GM20000 (cell line): ENCODE measurements at regions not wholly inside any gene's neighbourhood (a gene's known extent, or its start where the extent isn't known, plus 50 kb on each side); places are given as distances from the start of the nearest gene placed in this dataset.

Experiments
- DNase-seq: peaks from one replicate; pipeline ENCODE4 v3.0.0; 2012; ENCODE audit warnings: low spot score
- TF ChIP-seq, protein P1 (sequence below): IDR thresholded peaks from 2 replicates; pipeline ENCODE4 v1.5.1; 2012; ENCODE audit warnings: mild to moderate bottlenecking, control low read depth; ENCODE audit errors: extremely low read depth, missing control alignments

DNA sequence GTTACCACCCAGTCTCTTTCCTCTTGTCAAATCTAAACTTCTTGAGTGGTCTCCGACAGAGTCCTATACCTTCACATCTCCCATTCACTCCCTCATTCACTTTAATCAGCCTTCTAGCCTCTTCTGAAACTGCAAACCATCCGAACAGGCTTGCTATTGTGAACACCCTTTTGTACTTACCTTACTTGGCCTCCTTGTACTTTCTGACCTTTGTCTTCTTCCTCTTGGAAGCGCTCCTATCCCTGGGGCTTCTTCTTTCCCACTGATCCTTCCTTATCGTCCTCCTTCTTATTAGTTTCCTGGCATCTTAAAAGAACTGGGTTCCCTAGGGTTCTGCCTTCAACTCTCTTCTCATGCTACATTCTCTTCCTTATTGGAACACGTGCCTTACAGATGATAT lies 76.9 kb upstream of the HIF1A start:
- DNase-seq: no peak
- TF ChIP-seq, protein P1, sequence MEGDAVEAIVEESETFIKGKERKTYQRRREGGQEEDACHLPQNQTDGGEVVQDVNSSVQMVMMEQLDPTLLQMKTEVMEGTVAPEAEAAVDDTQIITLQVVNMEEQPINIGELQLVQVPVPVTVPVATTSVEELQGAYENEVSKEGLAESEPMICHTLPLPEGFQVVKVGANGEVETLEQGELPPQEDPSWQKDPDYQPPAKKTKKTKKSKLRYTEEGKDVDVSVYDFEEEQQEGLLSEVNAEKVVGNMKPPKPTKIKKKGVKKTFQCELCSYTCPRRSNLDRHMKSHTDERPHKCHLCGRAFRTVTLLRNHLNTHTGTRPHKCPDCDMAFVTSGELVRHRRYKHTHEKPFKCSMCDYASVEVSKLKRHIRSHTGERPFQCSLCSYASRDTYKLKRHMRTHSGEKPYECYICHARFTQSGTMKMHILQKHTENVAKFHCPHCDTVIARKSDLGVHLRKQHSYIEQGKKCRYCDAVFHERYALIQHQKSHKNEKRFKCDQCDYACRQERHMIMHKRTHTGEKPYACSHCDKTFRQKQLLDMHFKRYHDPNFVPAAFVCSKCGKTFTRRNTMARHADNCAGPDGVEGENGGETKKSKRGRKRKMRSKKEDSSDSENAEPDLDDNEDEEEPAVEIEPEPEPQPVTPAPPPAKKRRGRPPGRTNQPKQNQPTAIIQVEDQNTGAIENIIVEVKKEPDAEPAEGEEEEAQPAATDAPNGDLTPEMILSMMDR: no peak

DNA sequence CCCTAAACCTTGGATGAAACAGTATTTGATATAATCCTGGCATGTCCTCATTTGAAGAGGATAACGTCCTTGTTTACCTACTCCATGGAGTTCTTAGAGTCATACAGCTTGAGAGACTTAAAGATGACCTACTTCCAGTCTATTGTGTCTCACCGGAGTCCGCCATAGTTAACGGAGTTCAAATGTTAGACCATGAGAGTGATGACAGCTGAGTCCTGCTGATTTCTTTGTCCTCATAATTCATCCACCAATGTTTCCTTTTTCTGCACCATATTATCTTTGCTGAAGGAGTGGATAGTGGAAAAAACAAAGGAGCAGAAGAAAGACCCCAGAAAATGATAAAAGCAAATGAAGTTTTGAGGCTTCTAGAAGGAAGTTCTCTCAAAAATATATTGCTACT lies 75.8 kb upstream of the HIF1A start:
- TF ChIP-seq, protein P1: no peak
- no peak for DNase-seq

DNA sequence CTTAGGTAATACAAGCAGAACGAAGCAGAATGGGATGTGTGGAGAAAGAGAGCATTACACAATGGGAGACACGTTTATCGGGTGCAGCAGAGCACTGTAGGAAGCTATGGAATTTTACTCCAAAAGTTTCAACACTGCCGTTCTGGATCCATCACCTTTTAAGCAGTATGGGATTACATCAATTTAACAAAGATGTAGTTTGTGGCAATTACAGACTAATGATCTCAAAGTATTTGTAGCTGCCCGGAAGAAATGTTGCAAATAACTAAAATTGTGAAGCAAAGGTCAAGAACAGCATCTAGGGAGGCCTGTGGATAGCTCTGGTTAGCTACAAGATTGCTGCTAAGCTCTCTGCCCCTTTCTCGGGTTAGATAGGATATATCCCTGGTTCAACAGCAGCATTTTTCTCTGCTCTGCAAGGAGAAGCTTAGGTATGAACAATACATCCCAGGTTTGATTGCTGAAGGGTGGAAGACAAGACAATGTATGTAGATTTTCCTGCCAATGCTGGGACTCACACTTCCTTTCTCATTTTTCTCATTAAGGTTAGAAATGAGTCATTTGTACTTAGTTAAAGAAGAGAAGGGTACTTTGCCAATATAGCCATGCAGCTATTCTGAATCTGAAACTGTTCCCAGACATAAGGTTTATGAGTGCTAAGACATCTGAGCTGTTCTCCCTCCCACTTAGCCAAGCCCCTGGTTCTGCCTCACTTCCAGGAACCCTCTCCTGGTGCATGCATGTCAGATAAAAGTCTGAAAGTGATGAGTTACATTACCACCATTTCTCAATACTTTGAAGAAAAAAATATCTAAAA lies 75.0 kb upstream of the HIF1A start:
- no peak for DNase-seq

DNA sequence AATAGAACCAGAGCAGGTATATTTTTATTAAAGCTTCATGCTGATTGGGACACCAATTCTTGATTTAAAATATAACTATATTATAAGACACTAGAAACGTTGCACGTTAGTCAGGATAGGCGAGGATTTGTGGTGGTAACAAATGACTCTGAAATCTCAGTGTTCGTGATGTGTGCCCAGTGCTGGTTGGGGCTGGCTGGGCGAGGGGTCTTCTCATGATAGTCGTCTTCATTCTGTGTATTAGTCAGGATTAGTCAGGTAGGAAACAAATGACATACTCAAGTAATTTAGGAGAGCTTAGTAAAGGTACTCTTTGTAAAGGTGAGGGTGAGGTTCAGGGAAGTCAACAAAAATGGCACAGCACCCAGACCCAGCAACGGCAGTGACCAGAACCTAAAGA lies 73.9 kb upstream of the HIF1A start:
- TF ChIP-seq, protein P1: no peak

More for the DNA sequence above, 75.0 kb upstream of the HIF1A start:
- TF ChIP-seq, protein P1: no peak

DNA sequence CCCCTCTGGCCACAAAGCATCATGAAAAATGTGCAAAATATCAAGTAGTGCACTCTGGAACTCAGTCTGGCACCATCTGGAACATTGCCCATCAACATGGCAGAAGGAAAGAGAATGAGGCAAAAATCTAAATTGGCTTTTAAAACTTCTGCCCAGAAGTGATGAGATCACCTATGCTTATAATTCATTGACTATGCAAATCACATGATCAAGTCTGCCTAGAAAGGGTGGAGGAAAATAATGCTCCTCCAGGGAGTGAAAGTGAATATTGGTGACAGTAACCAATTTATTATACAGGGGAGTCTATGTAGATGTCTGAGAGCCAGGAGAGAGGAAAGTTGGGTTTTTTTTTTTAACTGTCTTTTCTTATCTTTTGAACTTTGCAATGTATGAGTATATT lies 73.3 kb upstream of the HIF1A start:
- TF ChIP-seq, protein P1: no peak
- DNase-seq: no peak

More for the DNA sequence above, 73.9 kb upstream of the HIF1A start:
- no peak for DNase-seq

DNA sequence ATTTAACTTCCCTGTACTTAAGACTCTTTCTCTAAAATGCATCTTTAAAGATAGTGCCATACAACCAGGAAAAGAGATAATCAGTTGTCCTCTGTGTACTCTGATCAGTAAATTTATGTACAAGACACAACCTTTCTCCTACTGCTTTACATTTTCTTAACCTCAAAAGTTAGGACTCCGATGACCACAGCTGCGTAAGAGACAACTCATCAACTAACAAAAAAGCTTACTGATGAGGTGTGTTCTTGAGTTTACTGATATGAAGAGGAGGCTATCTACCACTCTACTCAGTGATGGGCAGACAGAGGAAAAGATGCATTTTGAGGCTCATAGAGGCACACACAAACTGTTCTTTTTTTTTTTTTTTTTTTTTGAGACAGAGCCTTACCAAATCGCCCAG lies 71.4 kb upstream of the HIF1A start:
- no peak for DNase-seq
- TF ChIP-seq, protein P1: no peak

DNA sequence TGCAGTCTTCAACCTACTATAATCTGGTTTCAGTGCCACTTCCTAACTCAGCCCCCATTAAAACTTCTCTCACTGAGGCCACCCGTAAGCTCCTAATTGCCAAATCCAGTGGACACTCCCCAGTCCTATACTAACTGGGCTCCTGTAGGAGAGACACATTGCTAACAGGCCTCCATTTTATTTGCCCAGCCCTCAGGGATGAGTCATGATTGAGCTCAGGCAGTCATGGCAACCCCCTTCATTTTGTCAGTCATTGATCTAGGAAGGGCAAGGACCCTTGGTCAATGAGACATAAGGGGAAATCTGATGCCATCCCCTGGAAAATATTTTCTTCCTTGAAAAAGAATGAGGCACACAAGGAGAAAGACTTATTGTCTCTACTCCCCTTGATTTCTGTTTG lies 70.1 kb upstream of the HIF1A start:
- TF ChIP-seq, protein P1: no peak
- no peak for DNase-seq
